ENCODE measurements at regions not wholly inside any gene's neighbourhood (a gene's known extent, or its start where the extent isn't known, plus 50 kb on each side); places are given as distances from the start of the nearest gene placed in this dataset.

DNA sequence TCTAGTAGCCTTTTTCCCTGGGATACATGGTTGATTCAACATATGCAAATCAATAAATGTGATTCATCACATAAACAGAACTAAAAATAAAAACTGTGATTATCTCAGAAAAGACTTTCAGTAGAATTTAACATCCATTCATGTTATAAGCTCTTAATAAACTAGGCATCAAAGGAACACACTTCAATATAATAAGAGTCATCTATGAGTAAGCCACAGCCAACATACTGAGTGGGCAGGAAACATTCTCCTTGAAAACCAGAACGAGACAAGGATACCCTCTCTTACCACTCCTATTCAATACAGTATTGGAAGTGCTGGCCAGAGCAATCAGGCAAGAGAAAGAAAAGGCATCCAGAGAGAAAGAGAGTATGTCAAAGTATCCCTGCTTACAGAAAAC, 239.9 kb downstream of the ATPSCKMT start:
- no peak for DNase-seq (ENCODE audit: low read depth)
- Histone ChIP-seq H3K36me3 (ENCODE audit: control insufficient read depth, insufficient read depth, low read length) (no peaks in the 10 kb centered on the region), H3K27me3 (ENCODE audit: control insufficient read depth, insufficient read depth, low read length) (no peaks in the 10 kb centered on the region), H3K4me3 (ENCODE audit: low read depth, low read length) (no peak overlapping the region)
- CTCF ChIA-PET, result interaction anchor here (0.6 kb wide), 1 partner anchor 66 kb away, joined by 5 read pairs; no protein-coding TSS in a partner anchor
- TF ChIP-seq, protein P1, sequence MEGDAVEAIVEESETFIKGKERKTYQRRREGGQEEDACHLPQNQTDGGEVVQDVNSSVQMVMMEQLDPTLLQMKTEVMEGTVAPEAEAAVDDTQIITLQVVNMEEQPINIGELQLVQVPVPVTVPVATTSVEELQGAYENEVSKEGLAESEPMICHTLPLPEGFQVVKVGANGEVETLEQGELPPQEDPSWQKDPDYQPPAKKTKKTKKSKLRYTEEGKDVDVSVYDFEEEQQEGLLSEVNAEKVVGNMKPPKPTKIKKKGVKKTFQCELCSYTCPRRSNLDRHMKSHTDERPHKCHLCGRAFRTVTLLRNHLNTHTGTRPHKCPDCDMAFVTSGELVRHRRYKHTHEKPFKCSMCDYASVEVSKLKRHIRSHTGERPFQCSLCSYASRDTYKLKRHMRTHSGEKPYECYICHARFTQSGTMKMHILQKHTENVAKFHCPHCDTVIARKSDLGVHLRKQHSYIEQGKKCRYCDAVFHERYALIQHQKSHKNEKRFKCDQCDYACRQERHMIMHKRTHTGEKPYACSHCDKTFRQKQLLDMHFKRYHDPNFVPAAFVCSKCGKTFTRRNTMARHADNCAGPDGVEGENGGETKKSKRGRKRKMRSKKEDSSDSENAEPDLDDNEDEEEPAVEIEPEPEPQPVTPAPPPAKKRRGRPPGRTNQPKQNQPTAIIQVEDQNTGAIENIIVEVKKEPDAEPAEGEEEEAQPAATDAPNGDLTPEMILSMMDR (IDR thresholded peaks at IDR 0.05; ENCODE audit: insufficient read depth, low read depth, low read length), result no peak
- POLR2A ChIA-PET, result no interaction called here

DNA sequence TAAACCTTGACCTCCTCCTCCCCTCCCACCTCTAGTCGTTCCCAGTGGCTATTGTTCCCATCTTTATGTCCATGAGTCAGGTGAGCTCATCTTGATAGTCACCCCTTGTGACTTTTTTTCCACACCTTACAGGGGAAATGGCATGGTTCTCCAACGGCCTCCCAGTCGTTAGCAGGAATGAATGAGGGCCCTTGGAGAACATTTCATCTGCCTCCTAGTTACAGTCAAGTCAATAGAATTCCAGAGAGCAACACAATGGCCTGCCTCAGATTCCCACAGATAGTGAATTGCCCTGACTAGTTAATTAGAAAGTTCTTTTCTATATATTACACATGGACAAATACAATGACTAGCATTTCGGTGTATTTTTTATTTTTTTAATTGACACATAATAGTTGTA, 262.6 kb downstream of the ATPSCKMT start:
- H3K4me3 ChIP-seq (ENCODE audit: low read depth, low read length), result no peak overlapping the region
- DNase-seq (ENCODE audit: low read depth), result no peak
- no peaks in the 10 kb centered on the region for H3K27me3 ChIP-seq (ENCODE audit: control insufficient read depth, insufficient read depth, low read length)
- ChIA-PET CTCF (no interaction called here), POLR2A (no interaction called here)
- TF ChIP-seq, protein P1 (IDR thresholded peaks at IDR 0.05; ENCODE audit: insufficient read depth, low read depth, low read length), result no peak
- H3K36me3 ChIP-seq (ENCODE audit: control insufficient read depth, insufficient read depth, low read length), result no peaks in the 10 kb centered on the region

DNA sequence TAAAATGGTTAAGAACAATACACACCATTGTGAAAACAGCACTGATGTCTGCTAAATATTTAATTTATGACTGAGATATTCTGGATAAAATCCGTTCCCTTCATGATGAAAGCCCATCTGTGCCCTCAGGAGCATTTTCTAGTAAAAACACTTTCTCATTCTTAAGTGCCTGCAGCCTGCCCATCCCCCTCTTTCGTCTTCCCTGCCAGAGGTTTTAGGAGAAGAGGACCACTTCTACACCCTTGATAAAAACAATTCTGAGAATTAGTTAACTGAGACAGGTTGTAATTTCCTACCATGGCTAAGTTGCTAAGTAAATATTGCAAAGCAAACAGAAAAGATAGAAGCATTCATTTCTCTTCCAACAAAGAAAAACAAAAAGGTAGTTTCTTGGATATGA, 272.6 kb downstream of the ATPSCKMT start:
- CTCF ChIA-PET, result no interaction called here
- Histone ChIP-seq H3K36me3 (ENCODE audit: control insufficient read depth, insufficient read depth, low read length) (no peaks in the 10 kb centered on the region), H3K4me3 (ENCODE audit: low read depth, low read length) (no peak overlapping the region), H3K27me3 (ENCODE audit: control insufficient read depth, insufficient read depth, low read length) (no peaks in the 10 kb centered on the region)
- DNase-seq (ENCODE audit: low read depth), result no peak
- POLR2A ChIA-PET, result no interaction called here
- TF ChIP-seq, protein P1 (IDR thresholded peaks at IDR 0.05; ENCODE audit: insufficient read depth, low read depth, low read length), result no peak

DNA sequence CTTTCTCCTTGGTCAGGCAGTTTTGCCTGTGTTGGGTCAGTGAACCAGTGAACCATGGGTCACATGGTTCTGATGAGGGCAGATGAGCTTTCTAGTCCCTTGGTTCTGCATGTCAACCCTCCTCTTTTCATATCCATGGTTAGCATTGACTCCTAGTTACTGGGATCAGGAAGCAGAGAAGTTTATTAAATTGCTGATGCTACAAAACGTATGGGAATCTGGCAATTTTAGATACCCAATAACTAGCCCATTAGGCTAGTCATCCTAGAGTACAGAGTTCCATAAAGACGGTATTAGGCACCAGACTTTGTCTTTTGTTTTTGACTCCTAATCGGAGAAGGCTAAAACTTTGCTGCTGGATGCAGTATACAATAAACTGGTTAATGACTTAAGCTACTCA, 273.1 kb downstream of the ATPSCKMT start:
- Histone ChIP-seq H3K4me3 (ENCODE audit: low read depth, low read length) (no peak overlapping the region), H3K27me3 (ENCODE audit: control insufficient read depth, insufficient read depth, low read length) (no peaks in the 10 kb centered on the region), H3K36me3 (ENCODE audit: control insufficient read depth, insufficient read depth, low read length) (no peaks in the 10 kb centered on the region)
- TF ChIP-seq, protein P1 (IDR thresholded peaks at IDR 0.05; ENCODE audit: insufficient read depth, low read depth, low read length), result no peak
- no peak for DNase-seq (ENCODE audit: low read depth)
- POLR2A ChIA-PET, result no interaction called here
- CTCF ChIA-PET, result no interaction called here

DNA sequence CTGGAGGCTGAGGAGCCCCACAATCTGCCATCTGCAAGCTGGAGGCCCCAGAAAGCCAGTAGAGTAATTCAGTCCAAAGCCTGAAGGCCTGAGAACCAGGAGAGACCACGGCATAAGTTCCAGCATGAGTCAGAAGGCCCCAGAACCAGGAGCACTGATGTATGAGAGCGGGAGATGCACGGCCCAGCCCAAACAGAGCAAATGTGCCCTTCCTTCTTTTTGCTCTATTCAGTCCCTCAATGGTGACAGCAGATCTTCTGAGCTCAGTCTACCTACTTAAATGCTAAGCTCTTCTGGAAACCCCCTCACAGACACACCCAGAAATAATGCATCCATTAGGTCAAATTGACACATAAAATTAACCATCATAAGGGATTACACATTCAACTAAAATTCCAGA, 277.6 kb downstream of the ATPSCKMT start:
- TF ChIP-seq, protein P1 (IDR thresholded peaks at IDR 0.05; ENCODE audit: insufficient read depth, low read depth, low read length), result no peak
- Histone ChIP-seq H3K27me3 (ENCODE audit: control insufficient read depth, insufficient read depth, low read length) (no peaks in the 10 kb centered on the region), H3K36me3 (ENCODE audit: control insufficient read depth, insufficient read depth, low read length) (no peaks in the 10 kb centered on the region), H3K4me3 (ENCODE audit: low read depth, low read length) (no peak overlapping the region)
- no peak for DNase-seq (ENCODE audit: low read depth)
- CTCF ChIA-PET, result no interaction called here
- POLR2A ChIA-PET, result no interaction called here
